Left renal cortex interstitium (tissue), 4 donors: ENCODE measurements at regions not wholly inside any gene's neighbourhood (a gene's known extent, or its start where the extent isn't known, plus 50 kb on each side); places are given as distances from the start of the nearest gene placed in this dataset.
"Not testable (repeated sequence)": the region's sequence is repeated elsewhere in the genome, so short reads cannot be mapped to it uniquely, and the experiment has no call there.

Experiments
- DNase-seq, 4 donors: peaks; one replicate each; pipeline ENCODE4 v3.0.0-alpha.2; 2013; ENCODE audit warnings: low read depth in 4 of 4, low spot score in 2 of 4, missing footprints in 1 of 4

GRCh38 chrX:131595120-131595519, 51.2 kb downstream of the OR13H1 start:
- no peak for DNase-seq

- DNase-seq: no peak
Measured at GRCh38 chrX:131607792-131608369, 64.0 kb downstream of the OR13H1 start.

GRCh38 chrX:131609480-131609879, 65.6 kb downstream of the OR13H1 start:
- no peak for DNase-seq

- DNase-seq: no peak
Measured at GRCh38 chrX:131613260-131613659, 69.4 kb downstream of the OR13H1 start.

GRCh38 chrX:131614241-131614640, 70.4 kb downstream of the OR13H1 start:
- no peak for DNase-seq

- no peak for DNase-seq
Measured at GRCh38 chrX:131617182-131617581, 73.3 kb downstream of the OR13H1 start.

- DNase-seq: no peak
Measured at GRCh38 chrX:131621650-131622049, 77.8 kb downstream of the OR13H1 start.

- DNase-seq: no peak
Measured at GRCh38 chrX:131626681-131627296, 82.9 kb downstream of the OR13H1 start.

GRCh38 chrX:131630534-131630933, 86.7 kb downstream of the OR13H1 start:
- DNase-seq: no peak

- DNase-seq: peak in 1 of 4 donors; percentile 38
Measured at GRCh38 chrX:131633285-131633917, 89.5 kb downstream of the OR13H1 start.

- DNase-seq: no peak
Measured at GRCh38 chrX:131634900-131635299, 91.0 kb downstream of the OR13H1 start.

GRCh38 chrX:131646106-131646505, 102.2 kb downstream of the OR13H1 start:
- DNase-seq: peak in 1 of 4 donors; percentile 28

GRCh38 chrX:131649741-131650140, 105.9 kb downstream of the OR13H1 start:
- DNase-seq: no peak

GRCh38 chrX:131650637-131651410, 107.0 kb downstream of the OR13H1 start:
- DNase-seq: no peak

GRCh38 chrX:131663726-131664125, 119.9 kb downstream of the OR13H1 start:
- DNase-seq: not testable (repeated sequence)

- DNase-seq: peak in 1 of 4 donors; percentile 10
Measured at GRCh38 chrX:131671735-131672134, 127.9 kb downstream of the OR13H1 start.

- no peak for DNase-seq
Measured at GRCh38 chrX:131675596-131676194, 131.8 kb downstream of the OR13H1 start.

GRCh38 chrX:131677655-131678628, 134.1 kb downstream of the OR13H1 start:
- DNase-seq: no peak

GRCh38 chrX:131682735-131683134, 138.9 kb downstream of the OR13H1 start:
- not testable (repeated sequence) for DNase-seq

- DNase-seq: no peak
Measured at GRCh38 chrX:131693359-131693758, 149.5 kb downstream of the OR13H1 start.
